ENCODE measurements at regions not wholly inside any gene's neighbourhood (a gene's known extent, or its start where the extent isn't known, plus 50 kb on each side); places are given as distances from the start of the nearest gene placed in this dataset.

DNA sequence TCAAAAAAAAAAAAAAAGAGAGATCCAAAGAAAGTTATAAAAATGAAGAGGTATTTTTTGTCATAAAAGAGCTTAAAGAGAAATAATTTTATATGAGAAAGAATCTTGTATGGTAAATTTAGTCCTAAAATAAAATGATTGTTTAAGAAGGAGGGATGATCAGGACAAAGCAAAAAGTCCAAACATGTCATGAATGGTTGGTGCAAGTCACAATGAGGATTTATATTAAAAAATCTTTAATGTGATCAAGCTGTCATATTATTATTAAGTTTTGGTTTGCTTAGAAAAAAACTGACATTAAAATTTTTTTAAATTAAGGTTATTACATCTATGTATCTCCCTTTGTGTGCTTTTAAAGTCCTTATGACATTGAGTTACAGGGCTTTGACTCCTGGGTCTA is 220.4 kb downstream of the TMEM26 start:
- TF ChIP-seq, protein P1, sequence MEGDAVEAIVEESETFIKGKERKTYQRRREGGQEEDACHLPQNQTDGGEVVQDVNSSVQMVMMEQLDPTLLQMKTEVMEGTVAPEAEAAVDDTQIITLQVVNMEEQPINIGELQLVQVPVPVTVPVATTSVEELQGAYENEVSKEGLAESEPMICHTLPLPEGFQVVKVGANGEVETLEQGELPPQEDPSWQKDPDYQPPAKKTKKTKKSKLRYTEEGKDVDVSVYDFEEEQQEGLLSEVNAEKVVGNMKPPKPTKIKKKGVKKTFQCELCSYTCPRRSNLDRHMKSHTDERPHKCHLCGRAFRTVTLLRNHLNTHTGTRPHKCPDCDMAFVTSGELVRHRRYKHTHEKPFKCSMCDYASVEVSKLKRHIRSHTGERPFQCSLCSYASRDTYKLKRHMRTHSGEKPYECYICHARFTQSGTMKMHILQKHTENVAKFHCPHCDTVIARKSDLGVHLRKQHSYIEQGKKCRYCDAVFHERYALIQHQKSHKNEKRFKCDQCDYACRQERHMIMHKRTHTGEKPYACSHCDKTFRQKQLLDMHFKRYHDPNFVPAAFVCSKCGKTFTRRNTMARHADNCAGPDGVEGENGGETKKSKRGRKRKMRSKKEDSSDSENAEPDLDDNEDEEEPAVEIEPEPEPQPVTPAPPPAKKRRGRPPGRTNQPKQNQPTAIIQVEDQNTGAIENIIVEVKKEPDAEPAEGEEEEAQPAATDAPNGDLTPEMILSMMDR (IDR thresholded peaks at IDR 0.05): no peak
- TF ChIP-seq POLR2A (IDR thresholded peaks at IDR 0.05): no peak

Measured in right lobe of liver (tissue), 4 donors.